HepG2 (cell line): ENCODE measurements at regions not wholly inside any gene's neighbourhood (a gene's known extent, or its start where the extent isn't known, plus 50 kb on each side); places are given as distances from the start of the nearest gene placed in this dataset.
A peak's percentile ranks its signal among the peaks of the same experiment; 100 is the strongest.

ENCODE experiments used
- ARID5B ChIP-seq: IDR thresholded peaks from 2 replicates; pipeline ENCODE4 v1.4.0; 2020; ENCODE audit warnings: mild to moderate bottlenecking, missing genetic modification reagents
- FOSL1 ChIP-seq: sonication (generic); formaldehyde crosslinking; IDR thresholded peaks from 2 replicates; pipeline ENCODE4 v1.9.0; 2021; ENCODE audit warnings: missing genetic modification reagents, borderline replicate concordance
- FOSL2 ChIP-seq: sonication (generic); formaldehyde crosslinking; IDR thresholded peaks from 2 replicates; pipeline ENCODE4 v1.4.0; 2020; ENCODE audit warnings: missing genetic modification reagents
- FOXA3 ChIP-seq: IDR thresholded peaks from 2 replicates; pipeline ENCODE4 v1.6.1; 2016; ENCODE audit warnings: missing genetic modification reagents, missing compliant biosample characterization
- FOXP4 ChIP-seq: sonication (generic); formaldehyde crosslinking; IDR thresholded peaks from 2 replicates; pipeline ENCODE4 v1.4.0; 2020; ENCODE audit warnings: missing genetic modification reagents
- GLI4 ChIP-seq: sonication (generic); formaldehyde crosslinking; IDR thresholded peaks from 2 replicates; pipeline ENCODE4 v1.5.1; 2020; ENCODE audit warnings: missing genetic modification reagents, mild to moderate bottlenecking, moderate library complexity, borderline replicate concordance
- HOMEZ ChIP-seq: IDR thresholded peaks from 2 replicates; pipeline ENCODE4 v1.6.1; 2016; ENCODE audit warnings: low read depth
- ISL2 ChIP-seq: sonication (generic); formaldehyde crosslinking; IDR thresholded peaks from 2 replicates; pipeline ENCODE4 v1.5.0; 2020; ENCODE audit warnings: missing genetic modification reagents
- JUN ChIP-seq: sonication (generic); formaldehyde crosslinking; IDR thresholded peaks from 2 replicates; pipeline ENCODE4 v1.4.0; 2020; ENCODE audit warnings: mild to moderate bottlenecking, missing genetic modification reagents
- JUNB ChIP-seq: sonication (generic); formaldehyde crosslinking; IDR thresholded peaks from 2 replicates; pipeline ENCODE4 v1.8.0; 2022; ENCODE audit warnings: missing genetic modification reagents, mild to moderate bottlenecking, borderline replicate concordance
- NCOA2 ChIP-seq: sonication (generic); formaldehyde crosslinking; IDR thresholded peaks from 2 replicates; pipeline ENCODE4 v1.8.0; 2022; ENCODE audit warnings: inconsistent platforms
- PATZ1 ChIP-seq: sonication (generic); formaldehyde crosslinking; IDR thresholded peaks from 2 replicates; pipeline ENCODE4 v1.4.0; 2020; ENCODE audit warnings: missing genetic modification reagents
- POGZ ChIP-seq: sonication (generic); formaldehyde crosslinking; IDR thresholded peaks from 2 replicates; pipeline ENCODE4 v1.4.0; 2020; ENCODE audit warnings: mild to moderate bottlenecking, missing genetic modification reagents
- SAP130 ChIP-seq: IDR thresholded peaks from 2 replicates; pipeline ENCODE4 v1.6.1; 2016; ENCODE audit warnings: low read depth
- ZFP36L1 ChIP-seq: sonication (generic); formaldehyde crosslinking; IDR thresholded peaks from 2 replicates; pipeline ENCODE4 v1.8.0; 2022; ENCODE audit warnings: mild to moderate bottlenecking, missing genetic modification reagents, moderate library complexity
- ZNF607 ChIP-seq: sonication (generic); formaldehyde crosslinking; IDR thresholded peaks from 2 replicates; pipeline ENCODE4 v1.5.1; 2020; ENCODE audit warnings: missing genetic modification reagents, mild to moderate bottlenecking, borderline replicate concordance
- ZNF777 ChIP-seq: sonication (generic); formaldehyde crosslinking; IDR thresholded peaks from 2 replicates; pipeline ENCODE4 v1.4.0; 2020; ENCODE audit warnings: missing genetic modification reagents
- TF ChIP-seq, protein P1 (sequence below): sonication (generic); formaldehyde crosslinking; conservative IDR thresholded peaks from 2 replicates; pipeline ENCODE4 v1.4.0; 2020; ENCODE audit warnings: mild to moderate bottlenecking, missing genetic modification reagents, moderate library complexity

DNA sequence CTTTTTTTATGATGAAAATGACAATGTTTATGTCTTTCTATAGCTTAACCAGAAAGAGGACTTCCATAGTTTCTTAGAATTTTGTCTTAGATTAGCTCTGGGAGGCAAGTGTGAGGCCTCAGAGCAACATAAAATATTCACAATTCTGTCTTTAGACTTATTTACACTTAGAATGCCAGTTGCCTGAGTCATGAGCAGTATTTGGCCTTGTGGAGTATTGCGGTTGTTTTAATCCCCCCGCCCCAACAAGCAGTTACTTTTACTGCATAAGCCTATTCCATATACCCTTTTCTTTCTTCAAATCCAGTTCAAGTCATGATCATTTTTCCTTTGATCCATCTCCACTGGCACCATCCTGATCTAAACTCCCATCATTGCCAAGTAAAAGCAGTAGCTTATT is 198.0 kb upstream of the EGFLAM start (continued):
- TF ChIP-seq, protein P1, sequence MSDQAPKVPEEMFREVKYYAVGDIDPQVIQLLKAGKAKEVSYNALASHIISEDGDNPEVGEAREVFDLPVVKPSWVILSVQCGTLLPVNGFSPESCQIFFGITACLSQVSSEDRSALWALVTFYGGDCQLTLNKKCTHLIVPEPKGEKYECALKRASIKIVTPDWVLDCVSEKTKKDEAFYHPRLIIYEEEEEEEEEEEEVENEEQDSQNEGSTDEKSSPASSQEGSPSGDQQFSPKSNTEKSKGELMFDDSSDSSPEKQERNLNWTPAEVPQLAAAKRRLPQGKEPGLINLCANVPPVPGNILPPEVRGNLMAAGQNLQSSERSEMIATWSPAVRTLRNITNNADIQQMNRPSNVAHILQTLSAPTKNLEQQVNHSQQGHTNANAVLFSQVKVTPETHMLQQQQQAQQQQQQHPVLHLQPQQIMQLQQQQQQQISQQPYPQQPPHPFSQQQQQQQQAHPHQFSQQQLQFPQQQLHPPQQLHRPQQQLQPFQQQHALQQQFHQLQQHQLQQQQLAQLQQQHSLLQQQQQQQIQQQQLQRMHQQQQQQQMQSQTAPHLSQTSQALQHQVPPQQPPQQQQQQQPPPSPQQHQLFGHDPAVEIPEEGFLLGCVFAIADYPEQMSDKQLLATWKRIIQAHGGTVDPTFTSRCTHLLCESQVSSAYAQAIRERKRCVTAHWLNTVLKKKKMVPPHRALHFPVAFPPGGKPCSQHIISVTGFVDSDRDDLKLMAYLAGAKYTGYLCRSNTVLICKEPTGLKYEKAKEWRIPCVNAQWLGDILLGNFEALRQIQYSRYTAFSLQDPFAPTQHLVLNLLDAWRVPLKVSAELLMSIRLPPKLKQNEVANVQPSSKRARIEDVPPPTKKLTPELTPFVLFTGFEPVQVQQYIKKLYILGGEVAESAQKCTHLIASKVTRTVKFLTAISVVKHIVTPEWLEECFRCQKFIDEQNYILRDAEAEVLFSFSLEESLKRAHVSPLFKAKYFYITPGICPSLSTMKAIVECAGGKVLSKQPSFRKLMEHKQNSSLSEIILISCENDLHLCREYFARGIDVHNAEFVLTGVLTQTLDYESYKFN (CRISPR knock-in tag), result 0 out of 2 replicates have a peak, but pooled peaks have one; percentile 30
- TF ChIP-seq PATZ1 (CRISPR knock-in tag), result peak; percentile 64
- TF ChIP-seq FOSL1 (CRISPR knock-in tag), result peak; percentile 93
- peak; percentile 51 for TF ChIP-seq NCOA2 (CRISPR knock-in tag)
- peak; percentile 36; the same call in 1 of the 2 replicates for TF ChIP-seq FOXP4
- no peak for TF ChIP-seq ZFP36L1
- TF ChIP-seq SAP130 (CRISPR knock-in tag), result peak; percentile 44
- TF ChIP-seq GLI4 (CRISPR knock-in tag), result no peak
- TF ChIP-seq HOMEZ (CRISPR knock-in tag), result peak; percentile 59; the same call in 1 of the 2 replicates
- TF ChIP-seq FOXA3 (CRISPR knock-in tag), result peak; percentile 90
- TF ChIP-seq ZNF607 (CRISPR knock-in tag), result no peak
- no peak for TF ChIP-seq ZNF777 (CRISPR knock-in tag)
- 0 out of 2 replicates have a peak, but pooled peaks have one; percentile 17 for TF ChIP-seq ISL2 (CRISPR knock-in tag)
- TF ChIP-seq FOSL2 (CRISPR knock-in tag), result peak; percentile 97
- TF ChIP-seq POGZ (CRISPR knock-in tag), result peak; percentile 50; the same call in 1 of the 2 replicates
- TF ChIP-seq JUN (CRISPR knock-in tag), result peak; percentile 81
- TF ChIP-seq JUNB (CRISPR knock-in tag), result peak; percentile 84; the same call in 1 of the 2 replicates
- peak; percentile 71 for TF ChIP-seq ARID5B (CRISPR knock-in tag)
